ENCODE measurements at regions not wholly inside any gene's neighbourhood (a gene's known extent, or its start where the extent isn't known, plus 50 kb on each side); places are given as distances from the start of the nearest gene placed in this dataset.

DNA sequence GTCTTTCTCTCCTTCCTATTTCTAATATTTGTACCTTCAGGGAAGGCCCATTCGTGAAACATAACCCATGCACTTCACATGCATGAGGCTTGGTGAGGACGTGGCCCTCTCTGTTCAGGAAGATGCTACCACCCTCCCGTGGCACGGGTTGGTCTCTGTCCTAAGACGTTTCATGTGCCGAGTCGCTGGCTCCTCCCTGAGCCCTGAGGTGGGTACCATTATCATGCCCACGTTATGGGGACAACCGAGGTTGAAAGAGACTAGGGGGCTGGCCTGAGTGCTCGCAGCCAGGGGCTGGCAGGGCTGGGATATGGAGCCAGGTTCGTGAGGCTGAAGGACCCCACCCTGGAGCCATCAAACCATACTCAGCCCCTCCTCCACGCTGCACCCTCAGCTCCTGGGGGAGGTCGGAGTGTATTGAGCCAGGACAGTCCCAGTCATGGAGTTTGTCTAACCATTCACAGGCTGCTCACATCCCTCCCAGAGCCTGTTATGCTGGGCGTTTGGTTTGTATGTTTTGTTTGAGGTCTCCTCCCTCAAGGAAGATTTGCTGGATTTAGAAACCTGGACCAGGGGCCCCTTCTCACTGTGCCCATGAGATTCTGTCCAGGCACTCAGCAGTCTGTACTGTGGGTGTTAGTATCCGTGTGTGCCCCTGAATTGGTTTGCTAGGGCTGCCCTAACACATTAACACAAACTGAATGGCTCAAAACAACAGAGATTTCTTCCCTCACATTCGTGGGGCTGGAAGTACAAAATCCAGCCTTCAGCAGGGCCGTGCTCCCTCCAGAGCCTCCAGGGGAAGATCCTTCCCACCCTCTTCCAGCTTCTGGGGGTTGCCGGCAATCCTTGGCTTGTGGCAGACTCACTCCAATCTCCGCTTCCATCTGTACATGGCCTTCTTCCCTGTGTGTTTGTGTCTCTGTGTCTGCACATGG, 88.3 kb downstream of the ANKRD60 start:
- TF ChIP-seq, protein P1, sequence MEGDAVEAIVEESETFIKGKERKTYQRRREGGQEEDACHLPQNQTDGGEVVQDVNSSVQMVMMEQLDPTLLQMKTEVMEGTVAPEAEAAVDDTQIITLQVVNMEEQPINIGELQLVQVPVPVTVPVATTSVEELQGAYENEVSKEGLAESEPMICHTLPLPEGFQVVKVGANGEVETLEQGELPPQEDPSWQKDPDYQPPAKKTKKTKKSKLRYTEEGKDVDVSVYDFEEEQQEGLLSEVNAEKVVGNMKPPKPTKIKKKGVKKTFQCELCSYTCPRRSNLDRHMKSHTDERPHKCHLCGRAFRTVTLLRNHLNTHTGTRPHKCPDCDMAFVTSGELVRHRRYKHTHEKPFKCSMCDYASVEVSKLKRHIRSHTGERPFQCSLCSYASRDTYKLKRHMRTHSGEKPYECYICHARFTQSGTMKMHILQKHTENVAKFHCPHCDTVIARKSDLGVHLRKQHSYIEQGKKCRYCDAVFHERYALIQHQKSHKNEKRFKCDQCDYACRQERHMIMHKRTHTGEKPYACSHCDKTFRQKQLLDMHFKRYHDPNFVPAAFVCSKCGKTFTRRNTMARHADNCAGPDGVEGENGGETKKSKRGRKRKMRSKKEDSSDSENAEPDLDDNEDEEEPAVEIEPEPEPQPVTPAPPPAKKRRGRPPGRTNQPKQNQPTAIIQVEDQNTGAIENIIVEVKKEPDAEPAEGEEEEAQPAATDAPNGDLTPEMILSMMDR (IDR thresholded peaks at IDR 0.05): no peak
- no peak for TF ChIP-seq POLR2A (IDR thresholded peaks at IDR 0.05)

Data from uterus (tissue), 2 donors.